ENCODE measurements at regions not wholly inside any gene's neighbourhood (a gene's known extent, or its start where the extent isn't known, plus 50 kb on each side); places are given as distances from the start of the nearest gene placed in this dataset.

GRCh38 chr1:65097076-65097475 is 50.9 kb upstream of the AK4 start:
- ATAC-seq (no peak), FAIRE-seq (no peak), DNase-seq (ENCODE audit: low read depth, low spot score) (no peak)
- ChIA-PET SMC1A (ENCODE audit: uncharacterized antibody, unreplicated experiment) (no interaction called here), RAD21 (ENCODE audit: unreplicated experiment) (no interaction called here), CTCF (interaction anchor here (1.1 kb wide), 1 partner anchor 15 kb away, joined by 3 read pairs; no protein-coding TSS in a partner anchor), POLR2A (no interaction called here)
- no peak overlapping the region for H3K27ac ChIP-seq (ENCODE audit: control insufficient read depth, insufficient read depth)
- WGBS (ENCODE audit: insufficient coverage, insufficient replicate concordance, low lambda C conversion rate, missing lambda C conversion rate) = 3% methylated on average over 2 of the region's 2 CpGs
- H3K36me3 ChIP-seq (ENCODE audit: control insufficient read depth in 2 of 2, insufficient read depth in 2 of 2, low read length in 1 of 2) = no peaks in the 10 kb centered on the region
- no TSS peak for BruUV-seq (replicated peaks)
- H2AFZ ChIP-seq (ENCODE audit: control insufficient read depth, low read depth, low read length) = no peak overlapping the region
- no peaks in the 10 kb centered on the region for H3K4me1 ChIP-seq (ENCODE audit: control insufficient read depth, insufficient read depth, low read length)
- no peak overlapping the region for H3K9ac ChIP-seq (ENCODE audit: control insufficient read depth, insufficient read depth, low read length)
- H3K27me3 ChIP-seq (replicated peaks in 1 of 2; ENCODE audit: control insufficient read depth in 2 of 2, insufficient read depth in 2 of 2, low read length in 1 of 2) = no peaks in the 10 kb centered on the region
- no peaks in the 10 kb centered on the region for H4K20me1 ChIP-seq (ENCODE audit: control insufficient read depth, insufficient read depth)
- H3K4me2 ChIP-seq (ENCODE audit: control insufficient read depth, insufficient read depth) = no peak overlapping the region
- no peaks in the 10 kb centered on the region for H3K79me2 ChIP-seq (ENCODE audit: control insufficient read depth, insufficient read depth, low read length)
- H3K9me3 ChIP-seq (replicated peaks; ENCODE audit: control insufficient read depth, insufficient read depth, low read length) = no peaks in the 10 kb centered on the region; the same call in 2 of the 3 replicates
- H3K4me3 ChIP-seq = no peak overlapping the region
- in situ Hi-C loops (cut with MboI) = no loop called here
- intact Hi-C loops (cut with micrococcal nuclease; ENCODE audit: unreplicated experiment) = no loop called here
- TF ChIP-seq BCL11A (IDR thresholded peaks at IDR 0.05; ENCODE audit: low read depth, low read length) = no peak
- no peak for TF ChIP-seq CREB1 (IDR thresholded peaks at IDR 0.05; ENCODE audit: low read depth)
- TF ChIP-seq POLR2A (IDR thresholded peaks at IDR 0.05; ENCODE audit: low read depth, low read length) = no peak
- TF ChIP-seq CHD2 (IDR thresholded peaks at IDR 0.05; ENCODE audit: borderline replicate concordance, low read depth, low read length) = no peak
- no peak for TF ChIP-seq ZBTB11 (CRISPR knock-in tag; IDR thresholded peaks at IDR 0.05)
- TF ChIP-seq CHD4 (IDR thresholded peaks at IDR 0.05) = no peak
- no peak for TF ChIP-seq IKZF1 (conservative IDR thresholded peaks at IDR 0.05)
- no peak for TF ChIP-seq JUND (IDR thresholded peaks at IDR 0.05; ENCODE audit: low read depth, low read length)
- no peak for TF ChIP-seq ZNF622 (IDR thresholded peaks at IDR 0.05)
- TF ChIP-seq ZNF592 (IDR thresholded peaks at IDR 0.05) = no peak
- no peak for TF ChIP-seq NFYA (IDR thresholded peaks at IDR 0.05; ENCODE audit: borderline replicate concordance, low read depth, low read length)
- TF ChIP-seq NKRF (conservative IDR thresholded peaks at IDR 0.05) = no peak
